ENCODE measurements at regions not wholly inside any gene's neighbourhood (a gene's known extent, or its start where the extent isn't known, plus 50 kb on each side); places are given as distances from the start of the nearest gene placed in this dataset.
"Not testable (repeated sequence)": the region's sequence is repeated elsewhere in the genome, so short reads cannot be mapped to it uniquely, and the experiment has no call there.

- Histone ChIP-seq H3K27ac (ENCODE audit: control insufficient read depth, insufficient read depth, low read length) (no peak overlapping the region), H3K4me1 (ENCODE audit: control insufficient read depth, extremely low read depth, insufficient read depth, low read length) (no peaks in the 10 kb centered on the region), H3K9me1 (ENCODE audit: control insufficient read depth, extremely low read depth, insufficient read depth, low read length) (no peaks in the 10 kb centered on the region), H2AFZ (ENCODE audit: control insufficient read depth, low read length) (no peak overlapping the region), H3K9ac (ENCODE audit: control insufficient read depth, extremely low read depth, insufficient read depth, low read length) (no peak overlapping the region), H4K20me1 (ENCODE audit: control insufficient read depth, extremely low read depth, insufficient read depth, low read length) (no peaks in the 10 kb centered on the region), H3K4me3 (ENCODE audit: control insufficient read depth in 2 of 3, extremely low read depth in 1 of 3, insufficient read depth in 2 of 3, low read depth in 1 of 3, low read length in 3 of 3) (no peak overlapping the region), H3K36me3 (ENCODE audit: control insufficient read depth in 2 of 2, extremely low read depth in 1 of 2, insufficient read depth in 2 of 2, low read length in 2 of 2) (no peaks in the 10 kb centered on the region), H3K27me3 (ENCODE audit: control insufficient read depth, extremely low read depth, insufficient read depth, low read length) (no peaks in the 10 kb centered on the region), H3K4me2 (ENCODE audit: control insufficient read depth, extremely low read depth, insufficient read depth, low read depth, low read length) (no peak overlapping the region), H3K9me3 (ENCODE audit: control insufficient read depth, low read depth, low read length) (no peaks in the 10 kb centered on the region), H3K79me2 (ENCODE audit: control insufficient read depth, insufficient read depth, low read length) (no peaks in the 10 kb centered on the region)
- dilution Hi-C loops (cut with MboI; ENCODE audit: extremely low pct_ligation_motif_present, low sequenced_read_pairs) = no loop called here
- FAIRE-seq (no peak), DNase-seq (ENCODE audit: low read depth, low spot score) (no peak)
- TF ChIP-seq EZH2 (IDR thresholded peaks at IDR 0.05; ENCODE audit: low read length) (no peak), CTCF (optimal IDR thresholded peaks at IDR 0.05 in 1 of 3, IDR thresholded peaks at IDR 0.05 in 1 of 3, conservative IDR thresholded peaks at IDR 0.05 in 1 of 3; ENCODE audit: extremely low read depth in 1 of 3, insufficient read depth in 2 of 3, low read length in 3 of 3) (no peak)
These were observed 111.5 kb upstream of the LDB2 start for GRCh38 chr4:17009871-17010367.

GRCh38 chr4:17008834-17009345 is 110.4 kb upstream of the LDB2 start:
- FAIRE-seq (no peak), DNase-seq (ENCODE audit: low read depth, low spot score) (no peak)
- no peaks in the 10 kb centered on the region for H3K27me3 ChIP-seq (ENCODE audit: control insufficient read depth, extremely low read depth, insufficient read depth, low read length)
- H3K9ac ChIP-seq (ENCODE audit: control insufficient read depth, extremely low read depth, insufficient read depth, low read length) = no peak overlapping the region
- no peaks in the 10 kb centered on the region for H3K9me1 ChIP-seq (ENCODE audit: control insufficient read depth, extremely low read depth, insufficient read depth, low read length)
- dilution Hi-C loops (cut with MboI; ENCODE audit: extremely low pct_ligation_motif_present, low sequenced_read_pairs) = no loop called here
- no peaks in the 10 kb centered on the region for H3K4me1 ChIP-seq (ENCODE audit: control insufficient read depth, extremely low read depth, insufficient read depth, low read length)
- H3K9me3 ChIP-seq (ENCODE audit: control insufficient read depth, low read depth, low read length) = no peaks in the 10 kb centered on the region
- no peak overlapping the region for H3K4me3 ChIP-seq (ENCODE audit: control insufficient read depth in 2 of 3, extremely low read depth in 1 of 3, insufficient read depth in 2 of 3, low read depth in 1 of 3, low read length in 3 of 3)
- H4K20me1 ChIP-seq (ENCODE audit: control insufficient read depth, extremely low read depth, insufficient read depth, low read length) = no peaks in the 10 kb centered on the region
- no peak overlapping the region for H2AFZ ChIP-seq (ENCODE audit: control insufficient read depth, low read length)
- no peak overlapping the region for H3K4me2 ChIP-seq (ENCODE audit: control insufficient read depth, extremely low read depth, insufficient read depth, low read depth, low read length)
- H3K79me2 ChIP-seq (ENCODE audit: control insufficient read depth, insufficient read depth, low read length) = no peaks in the 10 kb centered on the region
- H3K36me3 ChIP-seq (ENCODE audit: control insufficient read depth in 2 of 2, extremely low read depth in 1 of 2, insufficient read depth in 2 of 2, low read length in 2 of 2) = no peaks in the 10 kb centered on the region
- TF ChIP-seq EZH2 (IDR thresholded peaks at IDR 0.05; ENCODE audit: low read length) (no peak), CTCF (optimal IDR thresholded peaks at IDR 0.05 in 1 of 3, IDR thresholded peaks at IDR 0.05 in 1 of 3, conservative IDR thresholded peaks at IDR 0.05 in 1 of 3; ENCODE audit: extremely low read depth in 1 of 3, insufficient read depth in 2 of 3, low read length in 3 of 3) (no peak)
- H3K27ac ChIP-seq (ENCODE audit: control insufficient read depth, insufficient read depth, low read length) = no peak overlapping the region

- H3K4me1 ChIP-seq (ENCODE audit: control insufficient read depth, extremely low read depth, insufficient read depth, low read length); H3K9me3 ChIP-seq (ENCODE audit: control insufficient read depth, low read depth, low read length); dilution Hi-C loops (cut with MboI; ENCODE audit: extremely low pct_ligation_motif_present, low sequenced_read_pairs); FAIRE-seq; DNase-seq (ENCODE audit: low read depth, low spot score); H3K4me3 ChIP-seq (ENCODE audit: control insufficient read depth in 2 of 3, extremely low read depth in 1 of 3, insufficient read depth in 2 of 3, low read depth in 1 of 3, low read length in 3 of 3); H2AFZ ChIP-seq (ENCODE audit: control insufficient read depth, low read length); H3K27me3 ChIP-seq (ENCODE audit: control insufficient read depth, extremely low read depth, insufficient read depth, low read length); H3K79me2 ChIP-seq (ENCODE audit: control insufficient read depth, insufficient read depth, low read length); H3K4me2 ChIP-seq (ENCODE audit: control insufficient read depth, extremely low read depth, insufficient read depth, low read depth, low read length); H3K27ac ChIP-seq (ENCODE audit: control insufficient read depth, insufficient read depth, low read length); H3K9ac ChIP-seq (ENCODE audit: control insufficient read depth, extremely low read depth, insufficient read depth, low read length); H3K36me3 ChIP-seq (ENCODE audit: control insufficient read depth in 2 of 2, extremely low read depth in 1 of 2, insufficient read depth in 2 of 2, low read length in 2 of 2); H3K9me1 ChIP-seq (ENCODE audit: control insufficient read depth, extremely low read depth, insufficient read depth, low read length); H4K20me1 ChIP-seq (ENCODE audit: control insufficient read depth, extremely low read depth, insufficient read depth, low read length): not testable (repeated sequence)
These were observed 105.4 kb upstream of the LDB2 start for GRCh38 chr4:17003606-17004392.

All from keratinocyte (primary cell).